ENCODE measurements at regions not wholly inside any gene's neighbourhood (a gene's known extent, or its start where the extent isn't known, plus 50 kb on each side); places are given as distances from the start of the nearest gene placed in this dataset.

GRCh38 chr13:58906329-58907007 lies 1257.3 kb downstream of the DIAPH3 start:
- Mint-ChIP-seq H3K27me3 (no peaks in the 10 kb centered on the region), H3K36me3 (no peaks in the 10 kb centered on the region), H3K9me3 (peaks cover 0 to 10% (median 0%) of the 10 kb centered on the region in 11 donors), H3K4me1 (no peaks in the 10 kb centered on the region), H3K27ac (no peak overlapping the region), H3K4me3 (no peak overlapping the region)
- Histone ChIP-seq H3K27me3 (ENCODE audit: control insufficient read depth in 2 of 2, insufficient read depth in 2 of 2, low read length in 2 of 2) (no peaks in the 10 kb centered on the region), H3K4me1 (ENCODE audit: control insufficient read depth in 2 of 2, insufficient read depth in 2 of 2, low read length in 2 of 2) (no peaks in the 10 kb centered on the region), H3K27ac (ENCODE audit: low read depth, low read length) (no peak overlapping the region), H3K4me3 (ENCODE audit: low read length) (no peak overlapping the region), H3K36me3 (ENCODE audit: control insufficient read depth in 2 of 3, insufficient read depth in 3 of 3, low read length in 3 of 3) (no peaks in the 10 kb centered on the region), H3K9me3 (ENCODE audit: control insufficient read depth in 2 of 3, low read length in 3 of 3) (no peaks in the 10 kb centered on the region)
- ChIA-PET CTCF (no interaction called here), POLR2A (no interaction called here)
- DNase-seq (no peak), ATAC-seq (no peak)
- intact Hi-C loops (cut with micrococcal nuclease), result no loop called here

GRCh38 chr13:58907347-58907746 lies 1256.4 kb downstream of the DIAPH3 start:
- no peaks in the 10 kb centered on the region for H3K27me3 Mint-ChIP-seq
- no peak overlapping the region for H3K27ac Mint-ChIP-seq
- H3K9me3 ChIP-seq (ENCODE audit: control insufficient read depth in 2 of 3, low read length in 3 of 3), result no peaks in the 10 kb centered on the region
- ATAC-seq (no peak), DNase-seq (no peak)
- H3K27me3 ChIP-seq (ENCODE audit: control insufficient read depth in 2 of 2, insufficient read depth in 2 of 2, low read length in 2 of 2), result no peaks in the 10 kb centered on the region
- intact Hi-C loops (cut with micrococcal nuclease), result no loop called here
- H3K4me3 Mint-ChIP-seq, result no peak overlapping the region
- ChIA-PET POLR2A (no interaction called here), CTCF (no interaction called here)
- H3K4me1 ChIP-seq (ENCODE audit: control insufficient read depth in 2 of 2, insufficient read depth in 2 of 2, low read length in 2 of 2), result no peaks in the 10 kb centered on the region
- no peak overlapping the region for H3K4me3 ChIP-seq (ENCODE audit: low read length)
- no peaks in the 10 kb centered on the region for H3K36me3 Mint-ChIP-seq
- H3K36me3 ChIP-seq (ENCODE audit: control insufficient read depth in 2 of 3, insufficient read depth in 3 of 3, low read length in 3 of 3), result no peaks in the 10 kb centered on the region
- no peak overlapping the region for H3K27ac ChIP-seq (ENCODE audit: low read depth, low read length)
- no peaks in the 10 kb centered on the region for H3K4me1 Mint-ChIP-seq
- H3K9me3 Mint-ChIP-seq, result peaks cover 0 to 10% (median 0%) of the 10 kb centered on the region in 11 donors

GRCh38 chr13:58908019-58908679 lies 1255.6 kb downstream of the DIAPH3 start:
- intact Hi-C loops (cut with micrococcal nuclease), result no loop called here

GRCh38 chr13:58919551-58919950 lies 1244.2 kb downstream of the DIAPH3 start:
- intact Hi-C loops (cut with micrococcal nuclease), result no loop called here
- no peak overlapping the region for H3K4me3 ChIP-seq (ENCODE audit: low read length)
- Mint-ChIP-seq H3K27me3 (no peaks in the 10 kb centered on the region), H3K4me3 (no peak overlapping the region), H3K27ac (no peak overlapping the region), H3K36me3 (no peaks in the 10 kb centered on the region), H3K4me1 (no peaks in the 10 kb centered on the region), H3K9me3 (peaks cover 0 to 32% (median 3%) of the 10 kb centered on the region in 11 donors)
- no peaks in the 10 kb centered on the region for H3K36me3 ChIP-seq (ENCODE audit: control insufficient read depth in 2 of 3, insufficient read depth in 3 of 3, low read length in 3 of 3)
- DNase-seq (no peak), ATAC-seq (no peak)
- H3K27ac ChIP-seq (ENCODE audit: low read depth, low read length), result no peak overlapping the region
- no peaks in the 10 kb centered on the region for H3K9me3 ChIP-seq (ENCODE audit: control insufficient read depth in 2 of 3, low read length in 3 of 3)
- no peaks in the 10 kb centered on the region for H3K27me3 ChIP-seq (ENCODE audit: control insufficient read depth in 2 of 2, insufficient read depth in 2 of 2, low read length in 2 of 2)
- ChIA-PET POLR2A (interaction anchor here (0.5 kb wide), 1 partner anchor 383 kb away, joined by 4 read pairs; no protein-coding TSS in a partner anchor), CTCF (no interaction called here)
- no peaks in the 10 kb centered on the region for H3K4me1 ChIP-seq (ENCODE audit: control insufficient read depth in 2 of 2, insufficient read depth in 2 of 2, low read length in 2 of 2)

More at GRCh38 chr13:58908019-58908679, 1255.6 kb downstream of the DIAPH3 start:
- ChIA-PET POLR2A (no interaction called here), CTCF (no interaction called here)
- no peaks in the 10 kb centered on the region for H3K4me1 ChIP-seq (ENCODE audit: control insufficient read depth in 2 of 2, insufficient read depth in 2 of 2, low read length in 2 of 2)
- no peak overlapping the region for H3K27ac ChIP-seq (ENCODE audit: low read depth, low read length)
- no peaks in the 10 kb centered on the region for H3K36me3 Mint-ChIP-seq
- H3K4me1 Mint-ChIP-seq, result no peaks in the 10 kb centered on the region
- H3K9me3 Mint-ChIP-seq, result peaks cover 0 to 4% (median 0%) of the 10 kb centered on the region in 11 donors
- no peak for DNase-seq
- no peaks in the 10 kb centered on the region for H3K27me3 Mint-ChIP-seq
- no peak for ATAC-seq
- H3K27me3 ChIP-seq (ENCODE audit: control insufficient read depth in 2 of 2, insufficient read depth in 2 of 2, low read length in 2 of 2), result no peaks in the 10 kb centered on the region
- no peak overlapping the region for H3K4me3 Mint-ChIP-seq
- no peak overlapping the region for H3K4me3 ChIP-seq (ENCODE audit: low read length)
- no peaks in the 10 kb centered on the region for H3K36me3 ChIP-seq (ENCODE audit: control insufficient read depth in 2 of 3, insufficient read depth in 3 of 3, low read length in 3 of 3)
- no peaks in the 10 kb centered on the region for H3K9me3 ChIP-seq (ENCODE audit: control insufficient read depth in 2 of 3, low read length in 3 of 3)
- H3K27ac Mint-ChIP-seq, result no peak overlapping the region

- peaks cover 0 to 25% (median 3%) of the 10 kb centered on the region in 11 donors for H3K9me3 Mint-ChIP-seq
- POLR2A ChIA-PET, result no interaction called here
Measured at GRCh38 chr13:58921129-58921528, 1242.6 kb downstream of the DIAPH3 start.

GRCh38 chr13:58926858-58927257 lies 1236.9 kb downstream of the DIAPH3 start:
- no peaks in the 10 kb centered on the region for H3K9me3 ChIP-seq (ENCODE audit: control insufficient read depth in 2 of 3, low read length in 3 of 3)
- DNase-seq, result no peak
- no peaks in the 10 kb centered on the region for H3K27me3 ChIP-seq (ENCODE audit: control insufficient read depth in 2 of 2, insufficient read depth in 2 of 2, low read length in 2 of 2)
- Mint-ChIP-seq H3K27ac (no peak overlapping the region), H3K4me1 (no peaks in the 10 kb centered on the region), H3K9me3 (peaks cover 0 to 29% (median 4%) of the 10 kb centered on the region in 11 donors), H3K27me3 (no peaks in the 10 kb centered on the region), H3K36me3 (no peaks in the 10 kb centered on the region), H3K4me3 (no peak overlapping the region)
- intact Hi-C loops (cut with micrococcal nuclease), result no loop called here
- H3K4me1 ChIP-seq (ENCODE audit: control insufficient read depth in 2 of 2, insufficient read depth in 2 of 2, low read length in 2 of 2), result no peaks in the 10 kb centered on the region
- H3K4me3 ChIP-seq (ENCODE audit: low read length), result no peak overlapping the region
- no peaks in the 10 kb centered on the region for H3K36me3 ChIP-seq (ENCODE audit: control insufficient read depth in 2 of 3, insufficient read depth in 3 of 3, low read length in 3 of 3)
- H3K27ac ChIP-seq (ENCODE audit: low read depth, low read length), result no peak overlapping the region
- ChIA-PET CTCF (no interaction called here), POLR2A (no interaction called here)
- ATAC-seq, result no peak

More at GRCh38 chr13:58921129-58921528, 1242.6 kb downstream of the DIAPH3 start:
- CTCF ChIA-PET, result no interaction called here
- no peaks in the 10 kb centered on the region for H3K27me3 Mint-ChIP-seq
- H3K4me1 Mint-ChIP-seq, result no peaks in the 10 kb centered on the region
- Histone ChIP-seq H3K4me3 (ENCODE audit: low read length) (no peak overlapping the region), H3K4me1 (ENCODE audit: control insufficient read depth in 2 of 2, insufficient read depth in 2 of 2, low read length in 2 of 2) (no peaks in the 10 kb centered on the region), H3K27me3 (ENCODE audit: control insufficient read depth in 2 of 2, insufficient read depth in 2 of 2, low read length in 2 of 2) (no peaks in the 10 kb centered on the region), H3K36me3 (ENCODE audit: control insufficient read depth in 2 of 3, insufficient read depth in 3 of 3, low read length in 3 of 3) (no peaks in the 10 kb centered on the region), H3K27ac (ENCODE audit: low read depth, low read length) (no peak overlapping the region), H3K9me3 (ENCODE audit: control insufficient read depth in 2 of 3, low read length in 3 of 3) (no peaks in the 10 kb centered on the region)
- H3K4me3 Mint-ChIP-seq, result no peak overlapping the region
- no peak for ATAC-seq
- no peak overlapping the region for H3K27ac Mint-ChIP-seq
- intact Hi-C loops (cut with micrococcal nuclease), result no loop called here
- no peaks in the 10 kb centered on the region for H3K36me3 Mint-ChIP-seq
- no peak for DNase-seq

GRCh38 chr13:58933475-58933874 lies 1230.3 kb downstream of the DIAPH3 start:
- Histone ChIP-seq H3K27me3 (ENCODE audit: control insufficient read depth in 2 of 2, insufficient read depth in 2 of 2, low read length in 2 of 2) (no peaks in the 10 kb centered on the region), H3K4me1 (ENCODE audit: control insufficient read depth in 2 of 2, insufficient read depth in 2 of 2, low read length in 2 of 2) (no peaks in the 10 kb centered on the region), H3K9me3 (ENCODE audit: control insufficient read depth in 2 of 3, low read length in 3 of 3) (no peaks in the 10 kb centered on the region), H3K36me3 (ENCODE audit: control insufficient read depth in 2 of 3, insufficient read depth in 3 of 3, low read length in 3 of 3) (no peaks in the 10 kb centered on the region), H3K4me3 (ENCODE audit: low read length) (no peak overlapping the region), H3K27ac (ENCODE audit: low read depth, low read length) (no peak overlapping the region)
- ChIA-PET POLR2A (no interaction called here), CTCF (interaction anchor here (0.6 kb wide), 1 partner anchor 387 kb away, joined by 3 read pairs; no protein-coding TSS in a partner anchor)
- DNase-seq (no peak), ATAC-seq (no peak)
- no peaks in the 10 kb centered on the region for H3K27me3 Mint-ChIP-seq
- H3K4me1 Mint-ChIP-seq, result no peaks in the 10 kb centered on the region
- intact Hi-C loops (cut with micrococcal nuclease), result no loop called here
- no peak overlapping the region for H3K27ac Mint-ChIP-seq
- no peak overlapping the region for H3K4me3 Mint-ChIP-seq
- H3K36me3 Mint-ChIP-seq, result no peaks in the 10 kb centered on the region
- peaks cover 0 to 11% (median 0%) of the 10 kb centered on the region in 11 donors for H3K9me3 Mint-ChIP-seq
